ENCODE measurements at regions not wholly inside any gene's neighbourhood (a gene's known extent, or its start where the extent isn't known, plus 50 kb on each side); places are given as distances from the start of the nearest gene placed in this dataset.
"Not testable (repeated sequence)": the region's sequence is repeated elsewhere in the genome, so short reads cannot be mapped to it uniquely, and the experiment has no call there.

DNA sequence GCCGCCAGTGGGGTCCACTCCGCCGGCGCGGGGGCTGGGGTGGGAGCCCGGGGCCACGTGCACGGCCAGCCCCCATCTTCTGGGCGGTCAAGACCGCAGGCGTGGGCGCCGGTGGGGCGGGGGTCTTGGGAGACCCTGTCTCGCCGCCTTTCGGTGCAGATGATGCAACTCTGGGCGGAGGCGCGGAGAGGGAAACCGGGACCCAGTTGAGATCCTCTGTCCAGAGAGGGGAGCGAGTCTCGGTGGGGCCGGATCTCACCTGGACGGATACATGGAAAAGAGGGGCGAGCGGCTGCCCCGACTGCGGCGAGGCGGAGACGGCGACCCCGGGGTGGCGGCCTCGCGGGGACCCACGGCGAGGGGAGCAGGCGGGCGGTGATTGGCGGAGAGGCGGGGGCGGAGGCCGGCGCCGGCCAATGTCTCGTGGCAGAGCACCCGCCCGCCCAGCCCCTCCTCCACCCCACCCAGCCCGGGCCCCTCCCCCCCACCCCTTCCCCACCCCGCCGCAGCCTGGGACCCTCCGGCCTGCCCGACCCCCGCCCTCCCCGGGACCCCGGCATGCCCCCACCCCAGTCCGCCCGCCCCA, 4054.1 kb upstream of the TPTE start:
- H3K9me3 Mint-ChIP-seq; H3K27ac Mint-ChIP-seq; H3K4me3 Mint-ChIP-seq; H3K4me1 Mint-ChIP-seq (ENCODE audit: low read depth in 2 of 2); DNase-seq (ENCODE audit: low spot score); H3K27me3 Mint-ChIP-seq; H3K36me3 Mint-ChIP-seq: not testable (repeated sequence)
- ATAC-seq = peak in 1 of 2 donors; percentile 55

DNA sequence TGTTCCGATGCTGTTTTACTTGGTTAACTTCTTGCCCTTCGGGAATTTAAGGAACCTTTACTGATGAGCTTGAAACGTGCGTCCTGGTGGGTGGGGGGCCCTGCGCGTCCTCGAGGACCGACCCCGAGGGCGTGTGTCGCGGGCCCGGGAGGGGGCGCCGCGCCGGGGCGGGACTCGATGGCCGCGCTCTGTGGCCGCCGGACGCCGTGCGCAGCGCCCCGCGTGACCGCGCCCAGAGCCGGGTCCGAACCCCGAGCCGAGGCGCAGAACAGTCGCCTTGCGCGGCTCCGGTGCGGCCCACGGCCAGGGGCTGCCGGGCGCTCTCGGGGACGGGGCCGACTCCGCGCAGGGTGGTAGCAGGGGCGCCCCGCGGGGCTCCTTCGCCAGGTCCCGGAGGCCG, 4053.5 kb upstream of the TPTE start:
- H3K4me3 Mint-ChIP-seq; H3K27me3 Mint-ChIP-seq; H3K36me3 Mint-ChIP-seq; H3K27ac Mint-ChIP-seq; ATAC-seq; DNase-seq (ENCODE audit: low spot score); H3K9me3 Mint-ChIP-seq; H3K4me1 Mint-ChIP-seq (ENCODE audit: low read depth in 2 of 2): not testable (repeated sequence)

DNA sequence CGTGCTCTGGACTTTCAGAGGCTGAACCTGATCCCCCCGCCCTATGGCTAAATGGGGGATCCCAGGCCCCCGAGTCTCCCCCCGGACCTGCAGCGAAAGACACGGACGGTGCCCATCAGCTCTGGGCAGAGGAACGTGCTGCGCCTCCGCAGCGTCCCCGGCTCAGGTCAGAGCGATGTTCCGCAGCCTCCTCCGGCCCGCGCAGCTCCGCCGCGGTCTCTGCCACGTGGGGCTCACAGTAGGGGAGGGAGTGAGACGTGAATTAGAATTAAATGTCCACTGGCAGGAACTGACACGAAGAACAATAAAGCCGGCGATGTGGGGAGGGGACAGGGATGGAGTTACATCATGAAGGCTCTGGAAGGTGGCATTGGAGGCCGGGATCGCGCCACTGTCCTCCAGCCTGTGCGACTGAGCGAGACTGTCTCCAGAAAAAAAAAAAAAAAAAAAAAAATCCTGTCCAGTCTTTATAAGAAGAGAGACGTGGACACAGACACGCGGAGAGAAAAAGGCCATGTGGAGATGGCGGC, 4053.0 kb upstream of the TPTE start:
- H3K36me3 Mint-ChIP-seq; H3K4me3 Mint-ChIP-seq; H3K9me3 Mint-ChIP-seq; ATAC-seq; DNase-seq (ENCODE audit: low spot score); H3K4me1 Mint-ChIP-seq (ENCODE audit: low read depth in 2 of 2); H3K27me3 Mint-ChIP-seq; H3K27ac Mint-ChIP-seq: not testable (repeated sequence)

DNA sequence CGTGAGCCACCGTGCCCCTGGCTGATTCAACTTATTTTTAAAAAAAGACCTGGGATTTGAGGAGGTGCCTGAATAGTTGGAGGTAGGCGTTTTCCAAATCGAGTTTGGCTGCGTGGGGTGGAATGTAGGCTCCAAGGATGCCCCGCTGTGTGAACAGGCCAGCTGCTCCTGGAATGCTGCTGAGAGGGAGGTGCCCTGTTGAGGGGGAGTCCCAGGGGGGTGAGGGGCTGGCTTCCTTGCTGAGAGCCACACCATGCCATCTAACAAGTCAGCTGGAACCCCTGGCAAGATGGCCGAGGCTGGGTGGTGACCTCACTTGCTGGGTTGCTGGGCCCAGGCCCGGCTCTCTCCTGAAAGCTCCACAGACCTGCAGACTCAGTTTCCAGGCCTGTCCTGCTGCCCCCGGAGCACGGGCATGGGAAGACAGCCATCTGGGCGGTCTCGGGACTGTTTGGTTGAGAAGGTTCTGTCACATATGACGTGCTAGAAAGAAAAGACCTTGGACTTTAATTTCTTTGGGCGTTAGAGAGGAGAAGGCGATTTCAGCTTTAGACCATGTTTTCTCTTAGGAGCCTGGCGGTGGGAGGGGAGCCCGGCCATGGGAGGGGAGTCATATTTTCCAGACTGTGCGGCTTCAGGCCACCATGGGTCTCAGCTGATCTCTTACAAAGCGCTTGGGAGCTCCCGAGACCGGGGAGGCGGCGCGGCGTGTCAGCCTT, 4047.0 kb upstream of the TPTE start:
- ATAC-seq, H3K4me3 Mint-ChIP-seq: not testable (repeated sequence)

DNA sequence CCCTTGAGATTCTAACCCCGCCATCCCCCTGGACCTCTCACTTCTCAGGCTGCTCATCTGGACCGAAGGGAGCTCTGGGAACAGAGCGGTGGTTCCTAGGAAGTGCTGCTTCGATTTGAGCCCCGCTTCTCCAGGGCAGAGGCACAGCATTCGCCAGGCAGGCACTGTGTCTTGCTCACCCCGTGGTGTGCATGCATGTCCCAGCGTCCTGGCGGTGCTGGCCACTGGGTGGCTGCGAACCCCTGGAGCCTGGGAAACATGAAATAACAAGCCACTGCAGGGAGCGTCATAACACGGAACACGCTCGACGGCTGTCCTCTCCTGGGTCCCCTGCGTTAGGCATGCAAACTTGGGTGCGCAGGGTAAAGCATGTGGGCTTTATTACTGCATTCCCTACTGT, 4040.3 kb upstream of the TPTE start:
- not testable (repeated sequence) for H3K4me3 Mint-ChIP-seq; H3K27me3 Mint-ChIP-seq; DNase-seq (ENCODE audit: low spot score); H3K4me1 Mint-ChIP-seq (ENCODE audit: low read depth in 2 of 2); H3K36me3 Mint-ChIP-seq; H3K27ac Mint-ChIP-seq; H3K9me3 Mint-ChIP-seq; ATAC-seq

More for the DNA sequence above, 4047.0 kb upstream of the TPTE start:
- not testable (repeated sequence) for H3K27ac Mint-ChIP-seq; H3K27me3 Mint-ChIP-seq; H3K9me3 Mint-ChIP-seq; H3K4me1 Mint-ChIP-seq (ENCODE audit: low read depth in 2 of 2); DNase-seq (ENCODE audit: low spot score); H3K36me3 Mint-ChIP-seq

DNA sequence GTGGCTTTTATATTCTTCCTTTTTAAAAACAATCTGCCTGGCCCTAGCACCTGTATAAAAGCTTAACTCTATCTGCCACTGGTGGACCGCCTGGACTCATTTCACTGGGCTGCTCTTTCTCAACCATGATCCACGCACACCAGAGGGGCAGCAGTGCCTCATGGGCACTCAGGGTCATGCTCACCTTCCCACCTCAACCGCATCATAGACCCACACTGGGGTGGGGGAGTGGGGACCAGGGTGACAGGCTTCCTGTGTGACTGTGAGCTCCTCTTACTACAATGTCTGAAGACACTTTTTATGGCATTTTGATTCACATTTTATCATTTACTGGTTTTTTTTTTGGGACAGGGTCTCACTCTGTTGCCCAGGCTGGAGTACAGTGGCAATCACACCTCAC, 4038.8 kb upstream of the TPTE start:
- not testable (repeated sequence) for H3K36me3 Mint-ChIP-seq; H3K9me3 Mint-ChIP-seq; DNase-seq (ENCODE audit: low spot score); H3K4me3 Mint-ChIP-seq; H3K4me1 Mint-ChIP-seq (ENCODE audit: low read depth in 2 of 2); H3K27me3 Mint-ChIP-seq; H3K27ac Mint-ChIP-seq
- ATAC-seq = peak in 1 of 2 donors; percentile 75

DNA sequence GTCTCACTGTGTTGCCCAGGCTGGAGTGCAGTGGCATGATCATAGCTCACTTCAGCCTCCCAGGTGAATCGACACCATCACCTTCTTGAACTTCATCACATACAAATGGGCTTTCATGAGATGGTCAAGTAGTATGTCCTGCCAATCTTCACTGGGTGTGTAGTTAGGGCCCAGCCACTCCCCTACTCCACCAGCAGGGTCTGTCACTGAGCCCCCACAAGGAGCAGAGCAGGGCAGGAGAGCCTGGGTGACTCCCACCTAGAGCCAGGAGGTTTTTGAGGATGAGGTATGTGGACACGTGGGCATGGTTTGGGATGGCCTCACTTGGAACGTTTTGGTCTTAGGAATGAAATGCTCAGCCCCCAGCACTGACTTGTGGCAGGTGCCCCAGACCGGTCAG, 4037.7 kb upstream of the TPTE start:
- not testable (repeated sequence) for DNase-seq (ENCODE audit: low spot score); H3K9me3 Mint-ChIP-seq; H3K27me3 Mint-ChIP-seq; H3K4me3 Mint-ChIP-seq; ATAC-seq; H3K36me3 Mint-ChIP-seq; H3K4me1 Mint-ChIP-seq (ENCODE audit: low read depth in 2 of 2); H3K27ac Mint-ChIP-seq

DNA sequence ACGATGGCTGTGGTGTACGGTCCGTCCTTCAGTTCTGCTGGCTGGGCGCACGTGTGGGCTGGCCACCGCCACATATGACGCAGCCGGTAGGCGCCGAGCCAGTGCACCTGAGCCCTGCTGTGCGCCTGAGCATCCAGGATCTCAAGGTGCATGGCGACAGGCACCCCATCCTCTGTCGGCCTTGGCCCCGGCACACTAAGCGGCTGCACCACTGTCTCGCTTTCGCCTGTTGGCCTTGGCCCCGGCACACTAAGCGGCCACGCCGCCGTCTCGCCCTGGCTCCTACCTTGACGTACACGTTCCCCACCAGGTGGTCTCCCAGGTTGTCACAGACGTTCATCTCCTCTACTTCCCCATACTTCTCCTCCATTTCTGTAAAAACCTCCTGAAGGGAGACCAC, 4034.6 kb upstream of the TPTE start:
- H3K36me3 Mint-ChIP-seq; H3K4me1 Mint-ChIP-seq (ENCODE audit: low read depth in 2 of 2); DNase-seq (ENCODE audit: low spot score); H3K27me3 Mint-ChIP-seq; H3K9me3 Mint-ChIP-seq; ATAC-seq; H3K4me3 Mint-ChIP-seq; H3K27ac Mint-ChIP-seq: not testable (repeated sequence)

DNA sequence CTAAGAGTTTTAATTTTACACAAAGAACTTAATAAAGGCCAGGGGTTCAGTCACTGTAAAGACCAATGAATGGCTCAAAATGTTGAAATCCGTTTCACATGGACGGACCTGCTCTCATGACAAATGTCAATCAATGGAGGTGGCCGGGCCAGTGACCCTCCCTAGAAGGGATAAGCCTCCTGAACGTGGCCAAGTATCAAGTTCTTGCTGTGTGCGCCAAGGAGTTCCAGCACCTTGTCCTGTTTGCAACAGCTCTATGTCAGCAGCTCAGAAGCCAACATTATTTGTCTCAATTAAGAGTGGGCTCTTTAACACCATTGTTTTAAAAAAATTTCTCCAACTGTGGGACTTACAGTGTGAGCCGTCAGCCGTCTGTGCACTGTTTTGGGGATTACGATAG, 4028.7 kb upstream of the TPTE start:
- not testable (repeated sequence) for H3K4me1 Mint-ChIP-seq (ENCODE audit: low read depth in 2 of 2); H3K27me3 Mint-ChIP-seq; H3K4me3 Mint-ChIP-seq; H3K36me3 Mint-ChIP-seq; H3K27ac Mint-ChIP-seq; H3K9me3 Mint-ChIP-seq; ATAC-seq; DNase-seq (ENCODE audit: low spot score)

DNA sequence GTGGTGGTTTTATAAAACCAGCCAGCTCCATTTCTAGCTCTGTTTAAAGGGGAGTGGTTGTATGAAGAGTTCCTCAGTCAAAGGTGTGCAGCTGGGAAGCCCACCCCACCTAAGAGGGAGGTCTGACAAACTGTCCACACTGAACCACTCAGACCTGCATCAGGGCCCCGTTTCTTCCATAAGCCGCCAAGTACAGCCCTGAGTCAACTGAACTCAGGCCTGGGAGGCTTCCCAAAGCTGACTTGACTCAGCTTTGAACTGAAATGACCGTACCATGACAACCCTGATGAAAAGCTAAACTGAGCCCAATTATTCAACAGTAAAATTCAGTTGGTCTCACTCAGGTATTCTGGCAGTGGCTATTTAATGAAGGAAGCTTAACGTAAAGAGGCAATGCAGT, 4027.4 kb upstream of the TPTE start:
- not testable (repeated sequence) for H3K4me1 Mint-ChIP-seq (ENCODE audit: low read depth in 2 of 2); H3K27me3 Mint-ChIP-seq; DNase-seq (ENCODE audit: low spot score); H3K27ac Mint-ChIP-seq; H3K36me3 Mint-ChIP-seq; H3K4me3 Mint-ChIP-seq; H3K9me3 Mint-ChIP-seq
- peak in 1 of 2 donors; percentile 36 for ATAC-seq

DNA sequence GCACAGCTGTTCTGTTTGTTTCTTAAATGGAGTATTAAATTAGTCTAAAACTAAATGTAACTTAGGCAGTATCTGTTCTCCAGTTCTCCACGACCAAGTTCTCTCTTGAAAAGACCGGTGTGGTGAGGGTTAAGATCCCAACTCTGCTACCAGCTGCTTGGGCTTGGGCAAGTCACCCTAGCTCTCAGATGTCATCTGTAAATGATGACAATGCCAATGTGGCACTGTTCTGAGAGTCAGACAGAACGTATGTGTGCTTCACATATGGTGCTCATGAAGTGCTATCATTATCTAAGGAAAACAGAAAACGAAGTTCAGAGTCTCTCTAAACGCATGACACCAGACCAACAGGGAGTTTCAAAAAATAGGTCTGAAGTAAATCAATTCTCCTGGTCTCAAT, 4025.0 kb upstream of the TPTE start:
- H3K27ac Mint-ChIP-seq; H3K9me3 Mint-ChIP-seq; H3K36me3 Mint-ChIP-seq; H3K4me1 Mint-ChIP-seq (ENCODE audit: low read depth in 2 of 2); DNase-seq (ENCODE audit: low spot score); H3K27me3 Mint-ChIP-seq; H3K4me3 Mint-ChIP-seq; ATAC-seq: not testable (repeated sequence)

DNA sequence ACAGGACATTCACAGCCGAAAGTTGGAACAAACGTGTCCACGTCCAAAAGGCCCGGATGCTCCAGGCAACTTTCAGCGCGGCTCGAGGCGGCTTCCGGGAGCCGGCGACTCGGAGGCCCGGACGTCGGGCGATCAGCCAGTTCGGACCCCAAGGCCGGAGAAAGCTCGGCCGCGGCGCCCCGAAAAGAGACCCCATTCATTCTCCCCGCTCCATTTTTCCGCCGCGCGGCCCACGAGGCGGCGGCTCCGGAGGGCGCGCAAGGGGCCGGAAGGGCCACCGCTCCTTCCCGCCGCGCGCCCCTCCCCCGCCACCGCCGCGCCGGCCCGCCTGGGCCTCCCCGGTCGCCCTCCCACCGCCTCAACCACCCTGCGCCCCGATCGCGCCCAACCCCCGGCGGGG, 4022.7 kb upstream of the TPTE start:
- H3K36me3 Mint-ChIP-seq; DNase-seq (ENCODE audit: low spot score); H3K4me3 Mint-ChIP-seq; H3K4me1 Mint-ChIP-seq (ENCODE audit: low read depth in 2 of 2); H3K27ac Mint-ChIP-seq; H3K9me3 Mint-ChIP-seq; H3K27me3 Mint-ChIP-seq: not testable (repeated sequence)
- peak; percentile 53 to 73 for ATAC-seq

DNA sequence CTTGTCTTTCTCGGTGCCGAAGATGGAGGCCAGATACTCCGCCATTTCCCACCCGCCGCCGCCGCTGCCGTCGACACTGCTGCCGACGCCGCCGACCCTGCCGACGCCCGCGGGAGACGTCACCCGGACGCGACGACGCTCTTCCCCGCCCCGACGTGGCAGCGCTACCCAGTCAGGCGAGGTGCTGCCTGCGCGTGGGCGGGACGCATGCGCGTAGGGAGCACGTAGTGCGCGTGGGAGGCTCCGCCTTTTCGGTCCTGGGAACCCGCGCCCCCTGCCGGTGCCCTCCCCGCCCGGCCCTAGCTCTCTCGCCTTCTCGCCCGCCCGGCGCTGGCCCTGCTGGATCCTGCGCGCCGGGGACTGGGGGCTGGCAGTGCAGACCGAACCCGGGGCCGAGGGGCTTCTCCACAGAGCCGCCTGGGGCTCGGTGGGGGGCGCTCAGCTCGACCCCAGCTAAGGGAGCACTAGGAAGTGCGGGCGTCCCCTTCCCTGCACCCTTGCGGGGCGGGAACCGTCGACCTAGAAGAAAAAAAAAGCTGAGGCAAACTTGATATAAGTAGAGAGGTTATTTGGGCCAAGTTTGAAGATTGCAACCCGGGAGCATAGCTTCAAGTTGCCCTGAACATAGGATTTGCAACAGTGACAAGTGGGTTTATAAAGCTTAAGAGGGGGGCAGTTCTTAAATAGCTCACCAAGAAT, 4022.1 kb upstream of the TPTE start:
- H3K4me3 Mint-ChIP-seq; H3K27me3 Mint-ChIP-seq; H3K36me3 Mint-ChIP-seq; DNase-seq (ENCODE audit: low spot score); H3K27ac Mint-ChIP-seq; H3K9me3 Mint-ChIP-seq; H3K4me1 Mint-ChIP-seq (ENCODE audit: low read depth in 2 of 2): not testable (repeated sequence)
- ATAC-seq = peak; percentile 98 to 99

DNA sequence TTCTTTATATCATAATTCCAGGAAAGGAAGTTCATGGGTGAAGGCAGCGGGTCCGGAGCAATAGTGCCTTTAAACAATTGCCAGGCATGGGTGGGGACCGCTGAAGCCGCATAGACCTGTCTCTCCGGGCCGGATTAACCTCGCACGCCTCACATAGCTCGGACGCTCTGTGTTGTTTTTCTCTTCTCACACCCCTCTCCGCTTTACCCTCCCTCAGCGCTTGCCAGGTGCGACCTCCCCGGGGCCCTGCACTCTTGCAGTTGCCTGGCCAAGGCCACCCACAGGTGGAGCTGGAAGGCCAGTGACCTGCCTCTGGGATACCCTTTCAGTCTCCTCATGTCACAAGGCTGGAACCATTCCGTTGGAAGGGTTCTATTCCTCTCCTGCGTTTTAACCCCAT, 4021.5 kb upstream of the TPTE start:
- not testable (repeated sequence) for H3K27me3 Mint-ChIP-seq; H3K4me3 Mint-ChIP-seq; H3K36me3 Mint-ChIP-seq; H3K4me1 Mint-ChIP-seq (ENCODE audit: low read depth in 2 of 2); DNase-seq (ENCODE audit: low spot score); H3K9me3 Mint-ChIP-seq; H3K27ac Mint-ChIP-seq
- peak; percentile 13 to 43 for ATAC-seq
